Hippocampal formation (tissue), 2 donors: ENCODE measurements at regions not wholly inside any gene's neighbourhood (a gene's known extent, or its start where the extent isn't known, plus 50 kb on each side); places are given as distances from the start of the nearest gene placed in this dataset.
"Not testable (repeated sequence)": the region's sequence is repeated elsewhere in the genome, so short reads cannot be mapped to it uniquely, and the experiment has no call there.

ENCODE experiments used
- DNase-seq, 2 donors: peaks; one replicate each; lab custom pipeline; 2025; lab: John Stamatoyannopoulos, UW

- not testable (repeated sequence) for DNase-seq
Observed at GRCh38 chr2:82326180-82326767, 2021.7 kb upstream of the LRRTM1 start.

GRCh38 chr2:82320296-82320695 is 2015.7 kb upstream of the LRRTM1 start:
- no peak for DNase-seq

GRCh38 chr2:82317012-82317411 is 2012.5 kb upstream of the LRRTM1 start:
- no peak for DNase-seq

- DNase-seq = no peak
Observed at GRCh38 chr2:82316586-82316985, 2012.0 kb upstream of the LRRTM1 start.

- peak in 1 of 2 donors; percentile 26 for DNase-seq
Observed at GRCh38 chr2:82314836-82315472, 2010.4 kb upstream of the LRRTM1 start.

GRCh38 chr2:82307511-82307910 is 2003.0 kb upstream of the LRRTM1 start:
- no peak for DNase-seq

- DNase-seq = no peak
Observed at GRCh38 chr2:82301506-82301905, 1997.0 kb upstream of the LRRTM1 start.

GRCh38 chr2:82289446-82289845 is 1984.9 kb upstream of the LRRTM1 start:
- DNase-seq = no peak

GRCh38 chr2:82283075-82283474 is 1978.5 kb upstream of the LRRTM1 start:
- DNase-seq = no peak

- no peak for DNase-seq
Observed at GRCh38 chr2:82282111-82282882, 1977.7 kb upstream of the LRRTM1 start.

GRCh38 chr2:82279367-82279766 is 1974.8 kb upstream of the LRRTM1 start:
- no peak for DNase-seq

- no peak for DNase-seq
Observed at GRCh38 chr2:82278416-82278815, 1973.9 kb upstream of the LRRTM1 start.

GRCh38 chr2:82275599-82275998 is 1971.0 kb upstream of the LRRTM1 start:
- DNase-seq = no peak

GRCh38 chr2:82268446-82268845 is 1963.9 kb upstream of the LRRTM1 start:
- no peak for DNase-seq

GRCh38 chr2:82260521-82260920 is 1956.0 kb upstream of the LRRTM1 start:
- no peak for DNase-seq

- no peak for DNase-seq
Observed at GRCh38 chr2:82259551-82259950, 1955.0 kb upstream of the LRRTM1 start.

- DNase-seq = no peak
Observed at GRCh38 chr2:82257796-82258555, 1953.4 kb upstream of the LRRTM1 start.

GRCh38 chr2:82256983-82257632 is 1952.6 kb upstream of the LRRTM1 start:
- no peak for DNase-seq

- no peak for DNase-seq
Observed at GRCh38 chr2:82256288-82256687, 1951.7 kb upstream of the LRRTM1 start.

GRCh38 chr2:82254728-82255127 is 1950.2 kb upstream of the LRRTM1 start:
- no peak for DNase-seq

GRCh38 chr2:82246220-82246775 is 1941.7 kb upstream of the LRRTM1 start:
- DNase-seq = no peak

GRCh38 chr2:82239176-82239575 is 1934.6 kb upstream of the LRRTM1 start:
- no peak for DNase-seq
